ENCODE measurements at regions not wholly inside any gene's neighbourhood (a gene's known extent, or its start where the extent isn't known, plus 50 kb on each side); places are given as distances from the start of the nearest gene placed in this dataset.
"Not testable (repeated sequence)": the region's sequence is repeated elsewhere in the genome, so short reads cannot be mapped to it uniquely, and the experiment has no call there.

- not testable (repeated sequence) for H3K27me3 ChIP-seq (replicated peaks; ENCODE audit: control insufficient read depth, insufficient read depth, low read length, poor library complexity, severe bottlenecking); H3K27ac ChIP-seq (ENCODE audit: insufficient read depth, low read length, poor library complexity, severe bottlenecking); H3K4me1 ChIP-seq (ENCODE audit: control insufficient read depth, insufficient read depth, low read length, poor library complexity, severe bottlenecking); H3K9me3 ChIP-seq (ENCODE audit: control insufficient read depth, low read length); H3K4me3 ChIP-seq (ENCODE audit: insufficient read depth, low read depth, low read length, poor library complexity, severe bottlenecking); H3K36me3 ChIP-seq (ENCODE audit: control insufficient read depth, insufficient read depth, low read length); DNase-seq
Observed at GRCh38 chr17:77562361-77562760, 396.1 kb upstream of the TNRC6C start.

DNA sequence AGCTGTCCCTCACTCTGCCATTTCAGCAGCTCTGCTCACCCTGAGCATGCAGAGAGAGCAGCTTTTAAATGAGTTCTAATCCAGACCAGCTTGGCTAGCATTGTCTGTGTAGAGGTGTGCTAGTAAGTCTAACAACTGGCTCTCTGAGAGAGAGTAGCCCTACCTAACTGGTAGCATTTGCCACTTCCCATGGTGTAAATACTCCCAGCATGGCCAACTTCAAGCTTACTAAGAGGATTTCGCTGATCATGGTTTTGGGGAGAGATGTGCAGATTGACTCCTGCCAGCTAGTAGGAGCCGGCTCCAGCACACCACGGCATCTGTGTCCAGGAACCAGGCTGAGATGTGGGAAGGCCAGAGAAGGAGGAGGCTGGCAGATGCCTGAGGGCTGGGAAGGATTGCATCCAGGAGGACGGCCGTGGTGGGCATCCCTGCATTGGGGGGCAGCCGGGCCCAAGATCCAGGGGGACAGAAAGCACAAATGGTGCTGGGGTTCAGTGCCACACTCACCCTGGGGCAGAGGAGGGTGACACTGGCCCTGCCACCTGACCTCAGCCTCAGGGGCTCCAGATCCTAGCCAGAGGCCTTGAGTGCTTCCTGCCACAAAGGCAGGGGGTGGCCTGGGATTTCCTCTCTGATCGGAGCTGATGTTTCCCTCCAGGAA is 394.9 kb upstream of the TNRC6C start:
- Histone ChIP-seq H3K27me3 (replicated peaks; ENCODE audit: control insufficient read depth, insufficient read depth, low read length, poor library complexity, severe bottlenecking) (no peaks in the 10 kb centered on the region), H3K4me3 (ENCODE audit: insufficient read depth, low read depth, low read length, poor library complexity, severe bottlenecking) (no peak overlapping the region), H3K4me1 (ENCODE audit: control insufficient read depth, insufficient read depth, low read length, poor library complexity, severe bottlenecking) (no peaks in the 10 kb centered on the region), H3K27ac (ENCODE audit: insufficient read depth, low read length, poor library complexity, severe bottlenecking) (no peak overlapping the region), H3K9me3 (ENCODE audit: control insufficient read depth, low read length) (no peaks in the 10 kb centered on the region), H3K36me3 (ENCODE audit: control insufficient read depth, insufficient read depth, low read length) (no peaks in the 10 kb centered on the region)
- DNase-seq = no peak

GRCh38 chr17:77564278-77564920 is 394.1 kb upstream of the TNRC6C start:
- Histone ChIP-seq H3K36me3 (ENCODE audit: control insufficient read depth, insufficient read depth, low read length) (no peaks in the 10 kb centered on the region), H3K4me1 (ENCODE audit: control insufficient read depth, insufficient read depth, low read length, poor library complexity, severe bottlenecking) (no peaks in the 10 kb centered on the region), H3K9me3 (ENCODE audit: control insufficient read depth, low read length) (no peaks in the 10 kb centered on the region), H3K27ac (ENCODE audit: insufficient read depth, low read length, poor library complexity, severe bottlenecking) (no peak overlapping the region), H3K4me3 (ENCODE audit: insufficient read depth, low read depth, low read length, poor library complexity, severe bottlenecking) (no peak overlapping the region), H3K27me3 (replicated peaks; ENCODE audit: control insufficient read depth, insufficient read depth, low read length, poor library complexity, severe bottlenecking) (no peaks in the 10 kb centered on the region)
- no peak for DNase-seq

DNA sequence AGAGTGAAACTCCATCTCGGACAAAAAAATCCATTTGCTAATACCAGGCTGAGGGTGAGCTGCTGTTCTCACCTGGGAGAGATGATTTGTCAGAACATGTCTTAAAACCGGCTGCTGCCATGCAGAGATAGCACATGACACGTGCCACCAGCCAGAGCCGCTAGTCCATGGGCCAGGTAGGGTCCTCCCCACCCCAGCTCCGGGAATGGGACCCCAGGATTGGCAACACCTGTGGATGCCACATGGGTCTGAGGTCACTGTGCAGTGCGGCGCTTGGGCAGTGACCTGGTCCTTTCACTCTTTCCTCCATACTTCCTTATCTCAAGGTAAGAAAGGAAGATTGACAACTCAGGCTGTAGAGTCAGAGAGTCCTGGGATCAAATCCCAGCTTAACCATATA is 393.3 kb upstream of the TNRC6C start:
- no peaks in the 10 kb centered on the region for H3K27me3 ChIP-seq (replicated peaks; ENCODE audit: control insufficient read depth, insufficient read depth, low read length, poor library complexity, severe bottlenecking)
- H3K4me1 ChIP-seq (ENCODE audit: control insufficient read depth, insufficient read depth, low read length, poor library complexity, severe bottlenecking) = no peaks in the 10 kb centered on the region
- H3K36me3 ChIP-seq (ENCODE audit: control insufficient read depth, insufficient read depth, low read length) = no peaks in the 10 kb centered on the region
- no peak overlapping the region for H3K27ac ChIP-seq (ENCODE audit: insufficient read depth, low read length, poor library complexity, severe bottlenecking)
- H3K9me3 ChIP-seq (ENCODE audit: control insufficient read depth, low read length) = no peaks in the 10 kb centered on the region
- no peak overlapping the region for H3K4me3 ChIP-seq (ENCODE audit: insufficient read depth, low read depth, low read length, poor library complexity, severe bottlenecking)
- DNase-seq = no peak

DNA sequence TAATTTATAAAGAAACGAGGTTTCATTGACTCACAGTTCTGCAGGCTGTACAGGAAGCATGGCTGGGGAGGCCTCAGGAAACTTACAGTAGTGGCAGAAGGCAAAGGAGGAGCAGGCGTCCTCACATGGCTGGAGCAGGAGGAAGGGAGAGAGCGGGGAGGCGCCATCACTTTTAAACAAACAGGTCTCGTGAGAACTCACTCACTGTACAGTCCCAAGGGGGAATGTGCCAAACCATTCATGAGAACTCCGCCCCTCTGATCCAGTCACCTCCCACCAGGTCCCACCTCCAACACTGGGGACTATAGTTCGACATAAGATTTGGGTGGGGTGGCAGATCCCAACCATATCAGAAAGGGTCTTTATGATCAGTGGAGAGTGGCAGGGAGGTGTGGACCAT is 392.4 kb upstream of the TNRC6C start:
- Histone ChIP-seq H3K36me3 (ENCODE audit: control insufficient read depth, insufficient read depth, low read length) (no peaks in the 10 kb centered on the region), H3K4me3 (ENCODE audit: insufficient read depth, low read depth, low read length, poor library complexity, severe bottlenecking) (no peak overlapping the region), H3K4me1 (ENCODE audit: control insufficient read depth, insufficient read depth, low read length, poor library complexity, severe bottlenecking) (peaks cover under 1% of the 10 kb centered on the region), H3K9me3 (ENCODE audit: control insufficient read depth, low read length) (no peaks in the 10 kb centered on the region), H3K27me3 (replicated peaks; ENCODE audit: control insufficient read depth, insufficient read depth, low read length, poor library complexity, severe bottlenecking) (peaks cover 4% of the 10 kb centered on the region), H3K27ac (ENCODE audit: insufficient read depth, low read length, poor library complexity, severe bottlenecking) (no peak overlapping the region)
- DNase-seq = no peak

DNA sequence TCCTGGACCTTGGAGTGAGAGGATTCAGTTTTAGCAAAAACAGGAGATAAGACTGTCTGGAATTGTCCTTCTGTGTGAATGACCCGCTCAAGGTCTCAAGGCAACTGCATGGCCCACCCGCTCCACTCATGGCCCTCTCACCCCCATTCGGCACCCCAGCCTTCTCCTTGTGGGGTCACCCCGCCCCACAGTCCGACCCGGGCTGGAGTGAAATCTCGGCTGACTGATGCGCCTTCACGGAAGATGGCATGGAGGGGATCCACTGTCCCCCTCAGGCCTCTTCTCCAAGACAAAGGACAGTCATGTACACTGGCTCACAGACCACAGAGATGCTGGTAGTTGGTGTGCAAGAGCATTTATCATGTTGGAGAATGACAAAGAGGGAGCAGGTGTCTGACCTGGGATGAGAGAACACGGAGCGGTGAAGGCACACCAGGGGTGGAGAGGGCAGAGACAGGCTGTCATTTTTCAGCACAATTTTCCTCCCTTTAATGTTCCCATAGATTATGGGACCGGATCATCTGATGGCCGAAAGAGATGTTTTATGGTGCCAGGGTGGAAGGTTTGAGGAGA is 391.9 kb upstream of the TNRC6C start:
- H3K4me1 ChIP-seq (ENCODE audit: control insufficient read depth, insufficient read depth, low read length, poor library complexity, severe bottlenecking) = peaks cover 6% of the 10 kb centered on the region
- no peak overlapping the region for H3K27ac ChIP-seq (ENCODE audit: insufficient read depth, low read length, poor library complexity, severe bottlenecking)
- DNase-seq = no peak
- H3K9me3 ChIP-seq (ENCODE audit: control insufficient read depth, low read length) = no peaks in the 10 kb centered on the region
- no peaks in the 10 kb centered on the region for H3K36me3 ChIP-seq (ENCODE audit: control insufficient read depth, insufficient read depth, low read length)
- H3K4me3 ChIP-seq (ENCODE audit: insufficient read depth, low read depth, low read length, poor library complexity, severe bottlenecking) = no peak overlapping the region
- H3K27me3 ChIP-seq (replicated peaks; ENCODE audit: control insufficient read depth, insufficient read depth, low read length, poor library complexity, severe bottlenecking) = peaks cover 4% of the 10 kb centered on the region

DNA sequence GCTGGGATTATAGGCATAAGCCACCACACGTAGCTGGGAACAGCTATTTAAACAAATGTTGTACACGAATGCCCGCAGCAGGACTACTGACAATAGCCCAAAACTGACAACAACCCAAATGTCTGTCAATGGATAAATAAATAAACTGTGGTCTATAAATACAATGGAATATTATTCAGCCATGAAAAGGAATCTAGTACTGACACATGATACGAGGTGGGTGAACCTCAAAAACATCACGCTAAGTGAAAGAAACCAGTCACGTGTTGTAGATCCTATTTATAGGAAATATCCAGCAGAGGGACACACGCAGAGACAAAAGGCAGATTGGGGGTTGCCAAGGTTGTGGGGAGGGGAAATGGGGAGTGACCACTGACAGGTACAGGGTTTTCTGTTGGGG is 390.0 kb upstream of the TNRC6C start:
- H3K27ac ChIP-seq (ENCODE audit: insufficient read depth, low read length, poor library complexity, severe bottlenecking) = no peak overlapping the region
- H3K4me3 ChIP-seq (ENCODE audit: insufficient read depth, low read depth, low read length, poor library complexity, severe bottlenecking) = no peak overlapping the region
- DNase-seq = no peak
- peaks cover 4% of the 10 kb centered on the region for H3K27me3 ChIP-seq (replicated peaks; ENCODE audit: control insufficient read depth, insufficient read depth, low read length, poor library complexity, severe bottlenecking)
- no peaks in the 10 kb centered on the region for H3K36me3 ChIP-seq (ENCODE audit: control insufficient read depth, insufficient read depth, low read length)
- H3K9me3 ChIP-seq (ENCODE audit: control insufficient read depth, low read length) = no peaks in the 10 kb centered on the region
- peaks cover 7% of the 10 kb centered on the region for H3K4me1 ChIP-seq (ENCODE audit: control insufficient read depth, insufficient read depth, low read length, poor library complexity, severe bottlenecking)

DNA sequence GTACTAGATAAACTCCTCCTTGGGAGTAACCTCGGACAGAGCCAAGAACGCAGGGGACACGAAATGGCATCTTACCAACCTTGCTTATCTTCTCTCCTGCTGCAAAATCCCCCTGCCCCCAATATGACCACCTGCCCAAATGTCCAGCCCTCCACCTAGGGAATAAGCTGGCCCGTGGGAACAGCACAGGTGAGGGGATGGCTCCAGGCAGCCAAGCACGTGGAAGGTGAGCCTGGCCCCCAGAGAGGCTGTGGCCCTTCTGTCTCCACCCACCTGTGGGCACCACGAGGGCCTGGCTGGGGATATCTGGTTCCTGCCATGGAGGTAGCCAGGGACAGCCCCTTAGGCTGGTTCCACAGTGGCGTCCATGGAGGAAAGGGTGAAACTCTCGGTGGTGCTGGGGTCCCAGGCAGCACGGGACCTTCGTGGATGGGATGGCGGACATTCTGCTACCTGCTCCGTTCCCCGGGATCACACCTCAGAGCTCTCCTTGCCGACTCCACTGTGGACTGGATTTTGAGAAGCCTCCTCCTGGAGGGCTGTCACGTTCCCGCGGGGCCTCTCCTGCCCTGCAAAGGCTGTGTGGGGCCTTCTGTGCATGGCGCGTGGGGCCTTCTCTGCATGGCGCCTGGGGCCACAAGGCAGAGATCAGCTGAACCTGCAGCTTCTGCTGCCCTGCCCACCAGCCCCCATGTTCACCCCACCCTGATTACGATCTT is 388.5 kb upstream of the TNRC6C start:
- Histone ChIP-seq H3K36me3 (ENCODE audit: control insufficient read depth, insufficient read depth, low read length) (no peaks in the 10 kb centered on the region), H3K4me3 (ENCODE audit: insufficient read depth, low read depth, low read length, poor library complexity, severe bottlenecking) (no peak overlapping the region), H3K27ac (ENCODE audit: insufficient read depth, low read length, poor library complexity, severe bottlenecking) (no peak overlapping the region), H3K4me1 (ENCODE audit: control insufficient read depth, insufficient read depth, low read length, poor library complexity, severe bottlenecking) (peaks cover 7% of the 10 kb centered on the region), H3K27me3 (replicated peaks; ENCODE audit: control insufficient read depth, insufficient read depth, low read length, poor library complexity, severe bottlenecking) (peaks cover 4% of the 10 kb centered on the region), H3K9me3 (ENCODE audit: control insufficient read depth, low read length) (no peaks in the 10 kb centered on the region)
- DNase-seq = no peak

DNA sequence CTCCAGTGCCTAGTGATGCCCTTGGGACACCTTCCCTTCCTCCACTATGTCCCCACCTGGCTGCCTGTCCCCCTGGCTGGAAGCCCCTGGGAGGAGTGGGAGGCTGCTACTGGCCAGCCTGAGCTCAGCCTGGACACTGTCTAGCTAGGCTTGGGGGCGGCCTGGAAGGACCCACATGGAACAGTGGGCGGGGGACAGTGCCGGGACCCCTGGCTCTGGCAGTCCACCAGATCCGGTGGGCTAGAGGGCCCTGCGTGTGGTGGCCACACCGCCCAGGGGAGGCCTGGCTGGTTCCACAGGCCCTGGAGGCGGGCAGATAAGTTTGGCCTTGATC is 388.0 kb upstream of the TNRC6C start:
- H3K9me3 ChIP-seq (ENCODE audit: control insufficient read depth, low read length) = no peaks in the 10 kb centered on the region
- H3K4me1 ChIP-seq (ENCODE audit: control insufficient read depth, insufficient read depth, low read length, poor library complexity, severe bottlenecking) = peaks cover 7% of the 10 kb centered on the region
- no peak overlapping the region for H3K4me3 ChIP-seq (ENCODE audit: insufficient read depth, low read depth, low read length, poor library complexity, severe bottlenecking)
- no peak overlapping the region for H3K27ac ChIP-seq (ENCODE audit: insufficient read depth, low read length, poor library complexity, severe bottlenecking)
- H3K36me3 ChIP-seq (ENCODE audit: control insufficient read depth, insufficient read depth, low read length) = no peaks in the 10 kb centered on the region
- peaks cover 4% of the 10 kb centered on the region for H3K27me3 ChIP-seq (replicated peaks; ENCODE audit: control insufficient read depth, insufficient read depth, low read length, poor library complexity, severe bottlenecking)
- DNase-seq = no peak

Data from effector memory CD4-positive, alpha-beta T cell (primary cell).